ENCODE measurements at regions not wholly inside any gene's neighbourhood (a gene's known extent, or its start where the extent isn't known, plus 50 kb on each side); places are given as distances from the start of the nearest gene placed in this dataset.

DNA sequence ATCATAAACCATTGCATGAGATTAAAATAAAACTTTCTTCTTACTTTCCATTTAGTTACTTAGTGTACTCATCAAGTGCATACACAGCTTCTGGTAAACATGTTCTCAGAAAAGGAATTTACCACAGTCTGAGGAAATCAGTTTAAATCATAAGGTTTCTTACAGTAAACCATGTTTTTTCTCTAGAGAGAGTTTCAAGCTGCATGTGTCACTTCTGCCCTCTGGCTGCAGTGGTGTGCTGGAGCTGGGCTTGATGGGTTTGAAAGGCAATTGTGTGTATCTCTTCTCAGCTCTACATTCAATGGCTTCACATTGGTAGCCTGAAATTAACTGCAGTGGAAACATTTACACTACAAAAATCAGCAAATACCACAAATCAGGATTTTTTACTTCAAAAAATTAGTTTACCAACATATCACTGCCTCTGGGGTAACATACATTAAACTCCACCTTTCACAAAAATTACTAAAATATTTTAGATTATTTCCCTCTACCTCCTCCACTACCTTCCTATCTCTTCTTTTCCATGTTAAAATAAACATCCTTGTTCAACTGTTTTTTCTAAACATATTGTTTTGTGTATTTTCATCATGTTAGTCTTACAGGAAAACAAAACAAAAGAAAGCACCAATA is 414.3 kb downstream of the ANXA1 start:
- H4K20me1 ChIP-seq (ENCODE audit: insufficient read depth, low read length) = no peaks in the 10 kb centered on the region
- H3K27ac Mint-ChIP-seq = no peak overlapping the region
- H3K36me3 Mint-ChIP-seq = no peaks in the 10 kb centered on the region
- H3K27me3 Mint-ChIP-seq (ENCODE audit: low read depth in 3 of 3) = peaks cover 0 to 1% (median 0%) of the 10 kb centered on the region in 3 donors
- no peaks in the 10 kb centered on the region for H3K9me3 Mint-ChIP-seq
- H3K4me1 Mint-ChIP-seq = no peaks in the 10 kb centered on the region
- H3K9me3 ChIP-seq (replicated peaks in 1 of 2; ENCODE audit: control insufficient read depth in 1 of 2, insufficient read depth in 1 of 2, low read length in 2 of 2) = no peaks in the 10 kb centered on the region
- peak; percentile 11 for TF ChIP-seq CTCF (IDR thresholded peaks at IDR 0.05)
- no peak overlapping the region for H2AFZ ChIP-seq (ENCODE audit: insufficient read depth, low read depth, low read length, poor library complexity, severe bottlenecking)
- no peak overlapping the region for H3K4me3 ChIP-seq (replicated peaks in 1 of 3; ENCODE audit: low read depth in 2 of 3, low read length in 3 of 3)
- H3K36me3 ChIP-seq (replicated peaks in 1 of 2; ENCODE audit: control insufficient read depth in 1 of 2, insufficient read depth in 2 of 2, low read length in 2 of 2) = no peaks in the 10 kb centered on the region
- no peak overlapping the region for H3K4me2 ChIP-seq (replicated peaks; ENCODE audit: extremely low read depth, low read length, poor library complexity, severe bottlenecking)
- DNase-seq = no peak
- H3K27ac ChIP-seq (ENCODE audit: low read depth in 1 of 2, low read length in 2 of 2) = no peak overlapping the region
- H3K79me2 ChIP-seq (ENCODE audit: insufficient read depth, low read length) = no peaks in the 10 kb centered on the region
- intact Hi-C loops (cut with micrococcal nuclease) = no loop called here
- no peaks in the 10 kb centered on the region for H3K27me3 ChIP-seq (ENCODE audit: control insufficient read depth in 2 of 2, insufficient read depth in 2 of 2, low read length in 2 of 2)
- no peak overlapping the region for H3K9ac ChIP-seq (ENCODE audit: insufficient read depth, low read length, poor library complexity, severe bottlenecking)
- H3K4me1 ChIP-seq (ENCODE audit: control insufficient read depth in 1 of 2, insufficient read depth in 2 of 2, low read length in 2 of 2) = no peaks in the 10 kb centered on the region
- no peak overlapping the region for H3K4me3 Mint-ChIP-seq

GRCh38 chr9:73566627-73567026 is 415.0 kb downstream of the ANXA1 start:
- TF ChIP-seq CTCF (IDR thresholded peaks at IDR 0.05) = no peak
- H3K27me3 Mint-ChIP-seq (ENCODE audit: low read depth in 3 of 3) = peaks cover 0 to 1% (median 0%) of the 10 kb centered on the region in 3 donors
- no peaks in the 10 kb centered on the region for H3K4me1 Mint-ChIP-seq
- no peaks in the 10 kb centered on the region for H3K9me3 Mint-ChIP-seq
- no peak overlapping the region for H3K4me3 ChIP-seq (replicated peaks in 1 of 3; ENCODE audit: low read depth in 2 of 3, low read length in 3 of 3)
- H3K36me3 Mint-ChIP-seq = no peaks in the 10 kb centered on the region
- no peaks in the 10 kb centered on the region for H3K9me3 ChIP-seq (replicated peaks in 1 of 2; ENCODE audit: control insufficient read depth in 1 of 2, insufficient read depth in 1 of 2, low read length in 2 of 2)
- no CpG with 5 or more reads among the region's 1 CpG for WGBS (ENCODE audit: insufficient coverage)
- H4K20me1 ChIP-seq (ENCODE audit: insufficient read depth, low read length) = no peaks in the 10 kb centered on the region
- no peak overlapping the region for H3K4me3 Mint-ChIP-seq
- H3K79me2 ChIP-seq (ENCODE audit: insufficient read depth, low read length) = no peaks in the 10 kb centered on the region
- no peaks in the 10 kb centered on the region for H3K4me1 ChIP-seq (ENCODE audit: control insufficient read depth in 1 of 2, insufficient read depth in 2 of 2, low read length in 2 of 2)
- intact Hi-C loops (cut with micrococcal nuclease) = no loop called here
- no peaks in the 10 kb centered on the region for H3K36me3 ChIP-seq (replicated peaks in 1 of 2; ENCODE audit: control insufficient read depth in 1 of 2, insufficient read depth in 2 of 2, low read length in 2 of 2)
- H3K27me3 ChIP-seq (ENCODE audit: control insufficient read depth in 2 of 2, insufficient read depth in 2 of 2, low read length in 2 of 2) = no peaks in the 10 kb centered on the region
- H2AFZ ChIP-seq (ENCODE audit: insufficient read depth, low read depth, low read length, poor library complexity, severe bottlenecking) = no peak overlapping the region
- DNase-seq = no peak
- no peak overlapping the region for H3K4me2 ChIP-seq (replicated peaks; ENCODE audit: extremely low read depth, low read length, poor library complexity, severe bottlenecking)
- H3K27ac Mint-ChIP-seq = no peak overlapping the region
- no peak overlapping the region for H3K27ac ChIP-seq (ENCODE audit: low read depth in 1 of 2, low read length in 2 of 2)
- H3K9ac ChIP-seq (ENCODE audit: insufficient read depth, low read length, poor library complexity, severe bottlenecking) = no peak overlapping the region

Measured in CD14-positive monocyte (primary cell).